ENCODE measurements at regions not wholly inside any gene's neighbourhood (a gene's known extent, or its start where the extent isn't known, plus 50 kb on each side); places are given as distances from the start of the nearest gene placed in this dataset.

DNA sequence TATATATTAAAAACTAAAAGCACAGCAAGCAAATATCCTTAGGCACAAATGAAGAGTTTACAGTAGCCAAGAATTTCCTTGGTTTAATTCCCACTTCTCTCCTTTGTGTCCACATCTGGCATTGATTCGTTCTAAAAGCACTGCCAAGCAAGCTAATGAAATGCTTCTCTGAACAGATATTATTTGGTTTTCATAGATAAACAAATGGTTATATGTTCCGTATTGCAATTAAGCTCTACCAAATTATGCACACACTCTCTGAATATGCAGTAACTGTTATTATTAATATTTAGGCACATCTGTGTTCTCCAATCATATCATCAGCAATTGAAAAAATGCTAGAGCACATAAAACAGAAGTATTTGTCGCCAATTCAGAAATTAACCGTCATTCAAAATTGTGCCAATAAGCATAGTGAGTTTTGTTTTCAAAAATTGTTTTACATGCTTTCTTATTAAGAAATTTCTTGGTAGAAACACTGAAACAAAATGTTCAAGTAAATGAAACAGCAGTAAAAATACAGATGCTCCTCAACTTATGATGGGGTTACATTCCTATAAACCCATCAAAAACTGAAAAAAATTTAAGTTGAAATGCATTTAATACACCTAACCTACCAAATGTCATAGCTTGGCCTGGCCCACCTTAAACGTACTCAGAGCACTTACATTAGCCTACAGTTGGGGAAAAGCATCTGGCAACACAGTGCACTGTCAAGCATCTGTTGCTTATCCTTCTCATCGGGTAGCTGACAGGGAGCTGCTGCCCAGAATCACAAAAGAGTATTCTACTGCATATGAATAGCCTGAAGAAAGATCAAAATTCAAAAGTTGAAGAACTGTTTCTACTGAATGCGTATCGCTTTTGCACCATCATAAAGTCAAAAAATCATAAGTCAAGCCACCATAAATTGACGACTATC lies 2134.7 kb downstream of the PCDH9 start:
- TF ChIP-seq EP300 (IDR thresholded peaks at IDR 0.05) (no peak), POLR2A (IDR thresholded peaks at IDR 0.05) (no peak), POLR2AphosphoS5 (IDR thresholded peaks at IDR 0.05) (no peak)
- TF ChIP-seq, protein P1, sequence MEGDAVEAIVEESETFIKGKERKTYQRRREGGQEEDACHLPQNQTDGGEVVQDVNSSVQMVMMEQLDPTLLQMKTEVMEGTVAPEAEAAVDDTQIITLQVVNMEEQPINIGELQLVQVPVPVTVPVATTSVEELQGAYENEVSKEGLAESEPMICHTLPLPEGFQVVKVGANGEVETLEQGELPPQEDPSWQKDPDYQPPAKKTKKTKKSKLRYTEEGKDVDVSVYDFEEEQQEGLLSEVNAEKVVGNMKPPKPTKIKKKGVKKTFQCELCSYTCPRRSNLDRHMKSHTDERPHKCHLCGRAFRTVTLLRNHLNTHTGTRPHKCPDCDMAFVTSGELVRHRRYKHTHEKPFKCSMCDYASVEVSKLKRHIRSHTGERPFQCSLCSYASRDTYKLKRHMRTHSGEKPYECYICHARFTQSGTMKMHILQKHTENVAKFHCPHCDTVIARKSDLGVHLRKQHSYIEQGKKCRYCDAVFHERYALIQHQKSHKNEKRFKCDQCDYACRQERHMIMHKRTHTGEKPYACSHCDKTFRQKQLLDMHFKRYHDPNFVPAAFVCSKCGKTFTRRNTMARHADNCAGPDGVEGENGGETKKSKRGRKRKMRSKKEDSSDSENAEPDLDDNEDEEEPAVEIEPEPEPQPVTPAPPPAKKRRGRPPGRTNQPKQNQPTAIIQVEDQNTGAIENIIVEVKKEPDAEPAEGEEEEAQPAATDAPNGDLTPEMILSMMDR (IDR thresholded peaks at IDR 0.05) = no peak
- WGBS = 61% methylated on average over 9 of the region's 9 CpGs

DNA sequence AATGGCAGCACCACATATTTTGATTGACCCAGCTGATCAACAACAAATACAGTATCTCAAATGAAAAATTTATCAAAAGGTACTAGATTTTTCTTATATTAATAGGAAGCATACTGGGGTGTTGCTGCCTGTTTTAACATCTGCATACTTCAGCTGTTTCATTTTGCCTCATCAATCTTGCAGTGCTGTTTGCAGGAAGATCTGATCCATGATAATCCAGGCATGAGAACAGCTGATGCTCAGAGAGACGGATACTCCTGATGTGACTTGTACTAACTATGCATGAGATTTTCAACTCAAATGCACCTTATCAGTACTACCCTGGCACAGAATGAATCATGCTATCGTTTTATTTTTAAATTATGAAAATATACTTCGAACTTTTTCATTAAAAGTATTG lies 2136.8 kb downstream of the PCDH9 start:
- 48% methylated on average over 3 of the region's 3 CpGs for WGBS
- Histone ChIP-seq H3K9me3 (no peaks in the 10 kb centered on the region), H3K36me3 (no peaks in the 10 kb centered on the region), H3K4me3 (no peak overlapping the region), H3K27me3 (no peaks in the 10 kb centered on the region), H3K27ac (no peak overlapping the region), H3K4me1 (no peaks in the 10 kb centered on the region)
- no peak for DNase-seq (ENCODE audit: low spot score in 2 of 2)
- TF ChIP-seq POLR2A (IDR thresholded peaks at IDR 0.05) (no peak), EP300 (IDR thresholded peaks at IDR 0.05) (no peak), POLR2AphosphoS5 (IDR thresholded peaks at IDR 0.05) (no peak)
- TF ChIP-seq, protein P1 (IDR thresholded peaks at IDR 0.05) = no peak

More for the DNA sequence above, 2134.7 kb downstream of the PCDH9 start:
- no peak for DNase-seq (ENCODE audit: low spot score in 2 of 2)
- Histone ChIP-seq H3K27me3 (no peaks in the 10 kb centered on the region), H3K4me3 (no peak overlapping the region), H3K27ac (no peak overlapping the region), H3K9me3 (no peaks in the 10 kb centered on the region), H3K36me3 (no peaks in the 10 kb centered on the region), H3K4me1 (no peaks in the 10 kb centered on the region)

DNA sequence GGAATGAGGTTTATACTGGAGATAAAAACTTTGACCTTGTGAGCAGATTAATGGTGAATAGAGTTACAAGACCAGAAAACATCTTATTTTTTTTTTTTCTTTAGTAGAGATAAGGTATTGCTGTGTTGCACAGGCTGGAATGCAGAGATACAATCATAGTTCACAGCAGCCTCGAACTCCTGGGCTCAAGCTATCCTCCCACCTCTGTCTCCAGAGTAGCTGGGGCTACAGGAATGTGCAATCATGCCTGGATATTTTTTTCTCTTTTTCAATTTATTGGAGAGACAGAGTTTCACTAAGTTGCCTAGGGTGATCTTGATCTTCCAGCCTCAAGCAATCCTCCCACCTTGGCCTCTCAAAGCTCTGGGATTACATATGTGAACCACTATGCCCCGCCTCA lies 2139.1 kb downstream of the PCDH9 start:
- TF ChIP-seq EP300 (IDR thresholded peaks at IDR 0.05) (no peak), POLR2AphosphoS5 (IDR thresholded peaks at IDR 0.05) (no peak), POLR2A (IDR thresholded peaks at IDR 0.05) (no peak)
- TF ChIP-seq, protein P1 (IDR thresholded peaks at IDR 0.05) = no peak
- H3K4me1 ChIP-seq = no peaks in the 10 kb centered on the region
- 74% methylated on average over 2 of the region's 2 CpGs for WGBS

DNA sequence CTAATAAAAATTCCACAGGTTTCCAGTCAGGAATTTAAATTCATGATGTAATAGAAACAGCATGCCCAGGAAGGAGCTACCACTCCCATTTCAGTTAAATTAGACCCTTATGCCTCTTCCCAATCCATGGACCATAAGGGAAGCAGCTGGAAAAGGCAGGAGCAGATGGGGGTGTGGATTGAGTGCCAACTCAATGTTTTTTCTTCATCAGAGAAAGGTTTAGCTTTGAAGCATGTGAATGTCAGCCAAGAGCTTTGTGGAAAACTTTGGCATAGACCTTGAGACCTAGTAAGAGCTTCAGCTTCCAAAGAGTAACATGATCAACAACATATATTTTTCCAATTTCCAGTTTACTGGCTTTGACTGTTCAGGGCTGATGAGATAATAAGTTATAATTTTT lies 2139.9 kb downstream of the PCDH9 start:
- H3K36me3 ChIP-seq = no peaks in the 10 kb centered on the region
- H3K4me1 ChIP-seq = no peaks in the 10 kb centered on the region
- no peak for DNase-seq (ENCODE audit: low spot score in 2 of 2)
- no peaks in the 10 kb centered on the region for H3K27me3 ChIP-seq
- no peak overlapping the region for H3K4me3 ChIP-seq
- peaks cover 3% of the 10 kb centered on the region for H3K9me3 ChIP-seq
- H3K27ac ChIP-seq = no peak overlapping the region
- TF ChIP-seq POLR2A (IDR thresholded peaks at IDR 0.05) (no peak), POLR2AphosphoS5 (IDR thresholded peaks at IDR 0.05) (no peak), EP300 (IDR thresholded peaks at IDR 0.05) (no peak)
- TF ChIP-seq, protein P1 (IDR thresholded peaks at IDR 0.05) = no peak

More for the DNA sequence above, 2139.1 kb downstream of the PCDH9 start:
- no peaks in the 10 kb centered on the region for H3K27me3 ChIP-seq
- DNase-seq (ENCODE audit: low spot score in 2 of 2) = no peak
- H3K4me3 ChIP-seq = no peak overlapping the region
- no peaks in the 10 kb centered on the region for H3K36me3 ChIP-seq
- H3K9me3 ChIP-seq = no peaks in the 10 kb centered on the region
- no peak overlapping the region for H3K27ac ChIP-seq

DNA sequence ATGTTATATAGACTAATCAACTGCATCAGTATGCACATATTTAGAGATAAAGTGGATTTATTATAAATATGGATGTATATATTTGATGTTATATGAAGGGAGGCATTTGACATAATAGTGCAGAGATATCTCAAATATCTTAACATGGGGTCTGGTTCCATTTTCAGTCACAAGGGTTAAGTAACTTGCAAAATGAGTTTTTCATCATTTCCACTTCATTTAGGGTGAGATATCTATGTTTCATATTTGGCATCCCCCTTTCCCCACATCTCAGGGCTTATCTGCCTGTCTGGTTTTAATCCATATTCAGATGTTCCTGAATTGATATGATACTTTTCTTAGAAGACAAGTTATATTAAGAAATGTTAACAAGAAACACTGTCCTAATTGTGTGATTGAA lies 2141.2 kb downstream of the PCDH9 start:
- no peak for TF ChIP-seq POLR2AphosphoS5 (IDR thresholded peaks at IDR 0.05)
- TF ChIP-seq EP300 (IDR thresholded peaks at IDR 0.05) = no peak
- no peak for TF ChIP-seq POLR2A (IDR thresholded peaks at IDR 0.05)
- TF ChIP-seq, protein P1 (IDR thresholded peaks at IDR 0.05) = no peak

More for the DNA sequence above, 2141.2 kb downstream of the PCDH9 start:
- H3K27ac ChIP-seq = no peak overlapping the region
- no peak overlapping the region for H3K4me3 ChIP-seq
- H3K27me3 ChIP-seq = no peaks in the 10 kb centered on the region
- DNase-seq (ENCODE audit: low spot score in 2 of 2) = no peak
- H3K36me3 ChIP-seq = no peaks in the 10 kb centered on the region
- H3K4me1 ChIP-seq = no peaks in the 10 kb centered on the region
- peaks cover 11% of the 10 kb centered on the region for H3K9me3 ChIP-seq

Measured in suprapubic skin (tissue), 4 donors.